ENCODE measurements at regions not wholly inside any gene's neighbourhood (a gene's known extent, or its start where the extent isn't known, plus 50 kb on each side); places are given as distances from the start of the nearest gene placed in this dataset.

- DNase-seq, result no peak
Measured at GRCh38 chr4:27187786-27188185, 327.1 kb downstream of the STIM2 start.

GRCh38 chr4:27189683-27190082 is 329.0 kb downstream of the STIM2 start:
- no peak for DNase-seq

- DNase-seq, result no peak
Measured at GRCh38 chr4:27191592-27191991, 331.0 kb downstream of the STIM2 start.

GRCh38 chr4:27194599-27195176 is 334.0 kb downstream of the STIM2 start:
- DNase-seq, result no peak

- DNase-seq, result no peak
Measured at GRCh38 chr4:27198246-27198645, 337.6 kb downstream of the STIM2 start.

- no peak for DNase-seq
Measured at GRCh38 chr4:27198971-27199370, 338.3 kb downstream of the STIM2 start.

GRCh38 chr4:27206009-27206408 is 345.4 kb downstream of the STIM2 start:
- DNase-seq, result no peak

GRCh38 chr4:27210956-27211355 is 350.3 kb downstream of the STIM2 start:
- DNase-seq, result no peak

GRCh38 chr4:27214010-27214409 is 353.4 kb downstream of the STIM2 start:
- no peak for DNase-seq

GRCh38 chr4:27215220-27215826 is 354.7 kb downstream of the STIM2 start:
- DNase-seq, result no peak

- no peak for DNase-seq
Measured at GRCh38 chr4:27217261-27217769, 356.7 kb downstream of the STIM2 start.

- no peak for DNase-seq
Measured at GRCh38 chr4:27218013-27218412, 357.4 kb downstream of the STIM2 start.

- no peak for DNase-seq
Measured at GRCh38 chr4:27223326-27223725, 362.7 kb downstream of the STIM2 start.

- no peak for DNase-seq
Measured at GRCh38 chr4:27233531-27233930, 372.9 kb downstream of the STIM2 start.

- no peak for DNase-seq
Measured at GRCh38 chr4:27234306-27234899, 373.8 kb downstream of the STIM2 start.

GRCh38 chr4:27239641-27240040 is 379.0 kb downstream of the STIM2 start:
- no peak for DNase-seq

- DNase-seq, result no peak
Measured at GRCh38 chr4:27242217-27242616, 381.6 kb downstream of the STIM2 start.

- no peak for DNase-seq
Measured at GRCh38 chr4:27245216-27245615, 384.6 kb downstream of the STIM2 start.

GRCh38 chr4:27248829-27249228 is 388.2 kb downstream of the STIM2 start:
- DNase-seq, result no peak

- no peak for DNase-seq
Measured at GRCh38 chr4:27251771-27252170, 391.1 kb downstream of the STIM2 start.

- DNase-seq, result no peak
Measured at GRCh38 chr4:27267339-27267969, 406.8 kb downstream of the STIM2 start.

- DNase-seq, result no peak
Measured at GRCh38 chr4:27267970-27268355, 407.3 kb downstream of the STIM2 start.

GRCh38 chr4:27270435-27270834 is 409.8 kb downstream of the STIM2 start:
- no peak for DNase-seq

- no peak for DNase-seq
Measured at GRCh38 chr4:27271555-27271954, 410.9 kb downstream of the STIM2 start.

Data from NCI-H2227 treated with DMSO at 0.1 percent for 48 hours (cell line).